WTC11 (cell line): ENCODE measurements at regions not wholly inside any gene's neighbourhood (a gene's known extent, or its start where the extent isn't known, plus 50 kb on each side); places are given as distances from the start of the nearest gene placed in this dataset.

Experiments
- ATAC-seq: fragments of 200-7000 bp; cut with Tn5 transposase; 2 replicates; pipeline ENCODE4 v1.10.0; 2021; ENCODE audit warnings: mild to moderate bottlenecking, moderate library complexity
- CTCF ChIA-PET: fragments of 300-600 bp; sonication (Branson Sonifier 250); formaldehyde crosslinking; loops from one replicate; lab custom pipeline; 2021; ENCODE audit warnings: antibody characterized with exemption; lab: Charles Lee
- POLR2A ChIA-PET: fragments of 350-600 bp; sonication (Branson Sonifier 250); formaldehyde crosslinking; loops from one replicate; lab custom pipeline; 2021; ENCODE audit warnings: antibody characterized with exemption; lab: Charles Lee
- DNase-seq: peaks from one replicate; pipeline ENCODE4 v3.0.0; 2021; ENCODE audit warnings: low spot score
- H3K27ac Mint-ChIP-seq: 2 replicates; pipeline ENCODE4 v1.8.0; 2021; ENCODE audit warnings: mixed read lengths
- H3K27me3 Mint-ChIP-seq: 2 replicates; pipeline ENCODE4 v1.8.0; 2021; ENCODE audit warnings: low read depth, mild to moderate bottlenecking, moderate library complexity, mixed read lengths
- H3K36me3 Mint-ChIP-seq: 2 replicates; pipeline ENCODE4 v1.8.0; 2021; ENCODE audit warnings: mixed read lengths
- H3K4me1 Mint-ChIP-seq: 2 replicates; pipeline ENCODE4 v1.8.0; 2022; ENCODE audit warnings: mixed read lengths
- H3K4me3 Mint-ChIP-seq: 2 replicates; pipeline ENCODE4 v1.8.0; 2021; ENCODE audit warnings: mild to moderate bottlenecking, moderate library complexity, mixed read lengths
- H3K9me3 Mint-ChIP-seq: 2 replicates; pipeline ENCODE4 v1.8.0; 2021; ENCODE audit warnings: mixed read lengths
- AR ChIP-seq: fragments of 250-450 bp; sonication (Bioruptor Pico); IDR thresholded peaks from 2 replicates; pipeline ENCODE4 v1.9.0; 2021; ENCODE audit warnings: mild to moderate bottlenecking
- CBFB ChIP-seq: sonication (generic); formaldehyde crosslinking; IDR thresholded peaks from 2 replicates; pipeline ENCODE4 v1.8.1; 2022; ENCODE audit warnings: mild to moderate bottlenecking, low read depth, missing genetic modification reagents
- CREM ChIP-seq: sonication (generic); formaldehyde crosslinking; IDR thresholded peaks from 2 replicates; pipeline ENCODE4 v1.8.1; 2022; ENCODE audit warnings: mild to moderate bottlenecking, missing genetic modification reagents, moderate library complexity
- IRF2 ChIP-seq: sonication (generic); formaldehyde crosslinking; IDR thresholded peaks from 2 replicates; pipeline ENCODE4 v1.8.0; 2022; ENCODE audit warnings: low read depth, missing genetic modification reagents, borderline replicate concordance
- JUN ChIP-seq: sonication (generic); formaldehyde crosslinking; IDR thresholded peaks from 2 replicates; pipeline ENCODE4 v1.8.0; 2023; ENCODE audit warnings: mild to moderate bottlenecking, missing genetic modification reagents
- MXD4 ChIP-seq: fragments of 250-450 bp; sonication (Bioruptor Pico); IDR thresholded peaks from 2 replicates; pipeline ENCODE4 v1.8.0; 2021; ENCODE audit warnings: mild to moderate bottlenecking, moderate library complexity, borderline replicate concordance
- NR1H2 ChIP-seq: sonication (generic); formaldehyde crosslinking; IDR thresholded peaks from 2 replicates; pipeline ENCODE4 v1.9.0; 2021; ENCODE audit warnings: mild to moderate bottlenecking, moderate library complexity, missing genetic modification reagents
- NR3C1 ChIP-seq: sonication (generic); formaldehyde crosslinking; conservative IDR thresholded peaks from 2 replicates; pipeline ENCODE4 v1.8.1; 2023; ENCODE audit warnings: low read depth, mild to moderate bottlenecking, missing genetic modification reagents
- ZBTB43 ChIP-seq: sonication (generic); formaldehyde crosslinking; IDR thresholded peaks from 2 replicates; pipeline ENCODE4 v1.8.1; 2023; ENCODE audit warnings: mild to moderate bottlenecking, missing genetic modification reagents
- ZMAT4 ChIP-seq: fragments of 250-450 bp; sonication (Bioruptor Pico); IDR thresholded peaks from 2 replicates; pipeline ENCODE4 v1.9.0; 2021; ENCODE audit warnings: mild to moderate bottlenecking
- ZNF219 ChIP-seq: sonication (generic); formaldehyde crosslinking; IDR thresholded peaks from 2 replicates; pipeline ENCODE4 v1.8.0; 2023; ENCODE audit warnings: missing genetic modification reagents, mild to moderate bottlenecking, borderline replicate concordance
- ZNF671 ChIP-seq: fragments of 250-450 bp; sonication (Bioruptor Pico); IDR thresholded peaks from 2 replicates; pipeline ENCODE4 v1.8.0; 2021; ENCODE audit warnings: mild to moderate bottlenecking
- TF ChIP-seq, protein P1 (sequence below): sonication (generic); formaldehyde crosslinking; IDR thresholded peaks from 2 replicates; pipeline ENCODE4 v1.8.0; 2023; ENCODE audit warnings: missing genetic modification reagents, mild to moderate bottlenecking, borderline replicate concordance
- TF ChIP-seq, protein P2 (sequence below): fragments of 250-450 bp; sonication (Bioruptor Pico); conservative IDR thresholded peaks from 2 replicates; pipeline ENCODE4 v1.9.0; 2021; ENCODE audit warnings: mild to moderate bottlenecking
- TF ChIP-seq, protein P3 (sequence below): fragments of 250-450 bp; sonication (Bioruptor Pico); IDR thresholded peaks from 2 replicates; pipeline ENCODE4 v1.9.0; 2021; ENCODE audit warnings: moderate library complexity, mild to moderate bottlenecking, inconsistent platforms, borderline replicate concordance
- TF ChIP-seq, protein P4 (sequence below): sonication (generic); formaldehyde crosslinking; IDR thresholded peaks from 2 replicates; pipeline ENCODE4 v1.8.0; 2022; ENCODE audit warnings: mild to moderate bottlenecking, missing genetic modification reagents
- TF ChIP-seq, protein P5 (sequence below): sonication (generic); formaldehyde crosslinking; IDR thresholded peaks from 2 replicates; pipeline ENCODE4 v1.8.1; 2022; ENCODE audit warnings: missing genetic modification reagents, borderline replicate concordance
- TF ChIP-seq, protein P6 (sequence below): sonication (generic); formaldehyde crosslinking; IDR thresholded peaks from 2 replicates; pipeline ENCODE4 v1.8.1; 2023; ENCODE audit warnings: mild to moderate bottlenecking, missing genetic modification reagents

DNA sequence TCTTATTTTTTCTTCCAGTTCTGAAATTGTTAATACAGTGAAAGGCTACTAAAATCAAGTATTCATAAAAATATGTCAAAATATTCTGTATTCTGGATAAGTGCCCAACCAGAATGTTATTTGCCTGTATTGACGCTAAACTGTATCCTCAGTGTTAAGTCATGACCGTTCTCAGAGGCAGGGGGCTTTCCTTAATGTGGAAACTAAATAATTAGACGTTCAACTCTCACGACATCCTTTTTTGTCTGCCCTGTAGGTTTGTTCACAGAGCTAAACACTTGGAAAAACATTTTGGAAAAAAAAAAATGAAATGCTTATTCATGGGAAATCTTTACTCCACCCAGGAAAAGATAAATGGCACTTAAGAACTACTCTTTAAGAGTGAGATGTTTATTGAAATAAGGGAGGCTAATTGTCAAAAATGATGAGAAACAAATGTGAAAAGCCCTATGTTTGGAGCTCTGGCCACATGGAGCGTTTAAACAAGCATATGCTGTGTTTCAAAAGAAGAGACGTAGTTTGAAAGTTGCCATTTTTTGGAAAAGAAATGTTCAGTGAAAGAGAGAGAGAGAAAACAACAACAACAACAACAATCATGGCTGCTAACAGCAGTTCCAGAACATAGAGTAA is 453.1 kb upstream of the MARCKS start (continued):
- TF ChIP-seq, protein P1, sequence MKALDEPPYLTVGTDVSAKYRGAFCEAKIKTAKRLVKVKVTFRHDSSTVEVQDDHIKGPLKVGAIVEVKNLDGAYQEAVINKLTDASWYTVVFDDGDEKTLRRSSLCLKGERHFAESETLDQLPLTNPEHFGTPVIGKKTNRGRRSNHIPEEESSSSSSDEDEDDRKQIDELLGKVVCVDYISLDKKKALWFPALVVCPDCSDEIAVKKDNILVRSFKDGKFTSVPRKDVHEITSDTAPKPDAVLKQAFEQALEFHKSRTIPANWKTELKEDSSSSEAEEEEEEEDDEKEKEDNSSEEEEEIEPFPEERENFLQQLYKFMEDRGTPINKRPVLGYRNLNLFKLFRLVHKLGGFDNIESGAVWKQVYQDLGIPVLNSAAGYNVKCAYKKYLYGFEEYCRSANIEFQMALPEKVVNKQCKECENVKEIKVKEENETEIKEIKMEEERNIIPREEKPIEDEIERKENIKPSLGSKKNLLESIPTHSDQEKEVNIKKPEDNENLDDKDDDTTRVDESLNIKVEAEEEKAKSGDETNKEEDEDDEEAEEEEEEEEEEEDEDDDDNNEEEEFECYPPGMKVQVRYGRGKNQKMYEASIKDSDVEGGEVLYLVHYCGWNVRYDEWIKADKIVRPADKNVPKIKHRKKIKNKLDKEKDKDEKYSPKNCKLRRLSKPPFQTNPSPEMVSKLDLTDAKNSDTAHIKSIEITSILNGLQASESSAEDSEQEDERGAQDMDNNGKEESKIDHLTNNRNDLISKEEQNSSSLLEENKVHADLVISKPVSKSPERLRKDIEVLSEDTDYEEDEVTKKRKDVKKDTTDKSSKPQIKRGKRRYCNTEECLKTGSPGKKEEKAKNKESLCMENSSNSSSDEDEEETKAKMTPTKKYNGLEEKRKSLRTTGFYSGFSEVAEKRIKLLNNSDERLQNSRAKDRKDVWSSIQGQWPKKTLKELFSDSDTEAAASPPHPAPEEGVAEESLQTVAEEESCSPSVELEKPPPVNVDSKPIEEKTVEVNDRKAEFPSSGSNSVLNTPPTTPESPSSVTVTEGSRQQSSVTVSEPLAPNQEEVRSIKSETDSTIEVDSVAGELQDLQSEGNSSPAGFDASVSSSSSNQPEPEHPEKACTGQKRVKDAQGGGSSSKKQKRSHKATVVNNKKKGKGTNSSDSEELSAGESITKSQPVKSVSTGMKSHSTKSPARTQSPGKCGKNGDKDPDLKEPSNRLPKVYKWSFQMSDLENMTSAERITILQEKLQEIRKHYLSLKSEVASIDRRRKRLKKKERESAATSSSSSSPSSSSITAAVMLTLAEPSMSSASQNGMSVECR: no peak
- TF ChIP-seq NR1H2 (CRISPR knock-in tag) (no peak), ZNF671 (CRISPR knock-in tag) (no peak), MXD4 (no peak), JUN (CRISPR knock-in tag) (no peak), AR (CRISPR knock-in tag) (no peak)
- TF ChIP-seq, protein P2, sequence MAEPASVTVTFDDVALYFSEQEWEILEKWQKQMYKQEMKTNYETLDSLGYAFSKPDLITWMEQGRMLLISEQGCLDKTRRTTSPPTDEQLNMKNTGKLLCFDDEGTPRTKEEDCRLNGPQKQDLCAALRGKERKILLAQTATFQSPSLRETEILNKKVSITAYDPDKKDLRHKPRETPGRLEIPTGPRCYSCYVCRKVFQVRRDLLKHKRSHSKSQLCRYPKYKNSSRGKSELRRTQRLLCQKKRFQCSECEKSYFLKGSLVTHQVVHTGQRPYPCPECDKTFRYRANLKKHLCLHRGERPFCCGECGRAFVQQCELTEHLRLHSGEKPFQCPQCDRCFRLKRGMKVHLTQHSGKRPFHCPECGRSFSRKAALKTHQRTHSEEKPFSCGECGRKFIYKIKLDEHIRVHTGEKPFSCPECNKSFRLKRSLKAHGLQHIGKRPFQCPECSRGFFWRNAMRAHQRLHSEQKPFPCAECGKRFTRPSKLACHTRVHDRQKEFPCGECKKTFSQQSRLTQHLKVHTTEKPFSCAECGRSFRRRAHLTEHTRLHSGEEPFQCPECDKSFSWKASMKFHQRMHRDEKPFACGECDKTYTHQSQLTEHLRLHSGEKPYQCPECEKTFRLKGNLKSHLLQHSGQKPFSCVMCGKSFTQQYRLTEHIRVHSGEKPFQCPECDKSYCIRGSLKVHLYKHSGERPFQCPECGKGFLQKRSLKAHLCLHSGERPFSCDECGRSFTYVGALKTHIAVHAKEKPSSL (CRISPR knock-in tag): no peak
- TF ChIP-seq, protein P3, sequence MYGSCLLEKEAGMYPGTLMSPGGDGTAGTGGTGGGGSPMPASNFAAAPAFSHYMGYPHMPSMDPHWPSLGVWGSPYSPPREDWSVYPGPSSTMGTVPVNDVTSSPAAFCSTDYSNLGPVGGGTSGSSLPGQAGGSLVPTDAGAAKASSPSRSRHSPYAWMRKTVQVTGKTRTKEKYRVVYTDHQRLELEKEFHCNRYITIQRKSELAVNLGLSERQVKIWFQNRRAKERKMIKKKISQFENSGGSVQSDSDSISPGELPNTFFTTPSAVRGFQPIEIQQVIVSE (CRISPR knock-in tag): no peak
- TF ChIP-seq, protein P4, sequence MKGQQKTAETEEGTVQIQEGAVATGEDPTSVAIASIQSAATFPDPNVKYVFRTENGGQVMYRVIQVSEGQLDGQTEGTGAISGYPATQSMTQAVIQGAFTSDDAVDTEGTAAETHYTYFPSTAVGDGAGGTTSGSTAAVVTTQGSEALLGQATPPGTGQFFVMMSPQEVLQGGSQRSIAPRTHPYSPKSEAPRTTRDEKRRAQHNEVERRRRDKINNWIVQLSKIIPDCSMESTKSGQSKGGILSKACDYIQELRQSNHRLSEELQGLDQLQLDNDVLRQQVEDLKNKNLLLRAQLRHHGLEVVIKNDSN (CRISPR knock-in tag): no peak
- TF ChIP-seq, all 79 proteins: peak for 0

- ATAC-seq: no peak
- Mint-ChIP-seq H3K27me3 (no peaks in the 10 kb centered on the region; the same call in 1 of the 2 replicates), H3K4me3 (no peak overlapping the region), H3K9me3 (no peaks in the 10 kb centered on the region), H3K36me3 (no peaks in the 10 kb centered on the region), H3K4me1 (peaks cover 3% of the 10 kb centered on the region), H3K27ac (no peak overlapping the region)
- CTCF ChIA-PET: no interaction called here
- DNase-seq: no peak
- POLR2A ChIA-PET: no interaction called here
- TF ChIP-seq ZNF219 (CRISPR knock-in tag) (no peak), ZMAT4 (CRISPR knock-in tag) (no peak), CREM (CRISPR knock-in tag) (no peak), ZBTB43 (CRISPR knock-in tag) (no peak), NR1H2 (CRISPR knock-in tag) (no peak), IRF2 (no peak), CBFB (CRISPR knock-in tag) (no peak), NR3C1 (no peak)
- TF ChIP-seq, protein P5, sequence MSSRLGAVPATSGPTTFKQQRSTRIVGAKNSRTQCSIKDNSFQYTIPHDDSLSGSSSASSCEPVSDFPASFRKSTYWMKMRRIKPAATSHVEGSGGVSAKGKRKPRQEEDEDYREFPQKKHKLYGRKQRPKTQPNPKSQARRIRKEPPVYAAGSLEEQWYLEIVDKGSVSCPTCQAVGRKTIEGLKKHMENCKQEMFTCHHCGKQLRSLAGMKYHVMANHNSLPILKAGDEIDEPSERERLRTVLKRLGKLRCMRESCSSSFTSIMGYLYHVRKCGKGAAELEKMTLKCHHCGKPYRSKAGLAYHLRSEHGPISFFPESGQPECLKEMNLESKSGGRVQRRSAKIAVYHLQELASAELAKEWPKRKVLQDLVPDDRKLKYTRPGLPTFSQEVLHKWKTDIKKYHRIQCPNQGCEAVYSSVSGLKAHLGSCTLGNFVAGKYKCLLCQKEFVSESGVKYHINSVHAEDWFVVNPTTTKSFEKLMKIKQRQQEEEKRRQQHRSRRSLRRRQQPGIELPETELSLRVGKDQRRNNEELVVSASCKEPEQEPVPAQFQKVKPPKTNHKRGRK (CRISPR knock-in tag): no peak
- TF ChIP-seq, protein P6, sequence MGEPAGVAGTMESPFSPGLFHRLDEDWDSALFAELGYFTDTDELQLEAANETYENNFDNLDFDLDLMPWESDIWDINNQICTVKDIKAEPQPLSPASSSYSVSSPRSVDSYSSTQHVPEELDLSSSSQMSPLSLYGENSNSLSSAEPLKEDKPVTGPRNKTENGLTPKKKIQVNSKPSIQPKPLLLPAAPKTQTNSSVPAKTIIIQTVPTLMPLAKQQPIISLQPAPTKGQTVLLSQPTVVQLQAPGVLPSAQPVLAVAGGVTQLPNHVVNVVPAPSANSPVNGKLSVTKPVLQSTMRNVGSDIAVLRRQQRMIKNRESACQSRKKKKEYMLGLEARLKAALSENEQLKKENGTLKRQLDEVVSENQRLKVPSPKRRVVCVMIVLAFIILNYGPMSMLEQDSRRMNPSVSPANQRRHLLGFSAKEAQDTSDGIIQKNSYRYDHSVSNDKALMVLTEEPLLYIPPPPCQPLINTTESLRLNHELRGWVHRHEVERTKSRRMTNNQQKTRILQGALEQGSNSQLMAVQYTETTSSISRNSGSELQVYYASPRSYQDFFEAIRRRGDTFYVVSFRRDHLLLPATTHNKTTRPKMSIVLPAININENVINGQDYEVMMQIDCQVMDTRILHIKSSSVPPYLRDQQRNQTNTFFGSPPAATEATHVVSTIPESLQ (CRISPR knock-in tag): no peak
Observed at GRCh38 chr6:113405326-113406047, 451.7 kb upstream of the MARCKS start.
